ENCODE measurements at regions not wholly inside any gene's neighbourhood (a gene's known extent, or its start where the extent isn't known, plus 50 kb on each side); places are given as distances from the start of the nearest gene placed in this dataset.

- no peak for TF ChIP-seq POLR2A (IDR thresholded peaks at IDR 0.05)
- TF ChIP-seq, protein P1, sequence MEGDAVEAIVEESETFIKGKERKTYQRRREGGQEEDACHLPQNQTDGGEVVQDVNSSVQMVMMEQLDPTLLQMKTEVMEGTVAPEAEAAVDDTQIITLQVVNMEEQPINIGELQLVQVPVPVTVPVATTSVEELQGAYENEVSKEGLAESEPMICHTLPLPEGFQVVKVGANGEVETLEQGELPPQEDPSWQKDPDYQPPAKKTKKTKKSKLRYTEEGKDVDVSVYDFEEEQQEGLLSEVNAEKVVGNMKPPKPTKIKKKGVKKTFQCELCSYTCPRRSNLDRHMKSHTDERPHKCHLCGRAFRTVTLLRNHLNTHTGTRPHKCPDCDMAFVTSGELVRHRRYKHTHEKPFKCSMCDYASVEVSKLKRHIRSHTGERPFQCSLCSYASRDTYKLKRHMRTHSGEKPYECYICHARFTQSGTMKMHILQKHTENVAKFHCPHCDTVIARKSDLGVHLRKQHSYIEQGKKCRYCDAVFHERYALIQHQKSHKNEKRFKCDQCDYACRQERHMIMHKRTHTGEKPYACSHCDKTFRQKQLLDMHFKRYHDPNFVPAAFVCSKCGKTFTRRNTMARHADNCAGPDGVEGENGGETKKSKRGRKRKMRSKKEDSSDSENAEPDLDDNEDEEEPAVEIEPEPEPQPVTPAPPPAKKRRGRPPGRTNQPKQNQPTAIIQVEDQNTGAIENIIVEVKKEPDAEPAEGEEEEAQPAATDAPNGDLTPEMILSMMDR (IDR thresholded peaks at IDR 0.05 in 4 of 5, conservative IDR thresholded peaks at IDR 0.05 in 1 of 5) = no peak
Measured at GRCh38 chr1:194044892-194045291, 858.5 kb upstream of the B3GALT2 start.
